Amniotic stem cell (primary cell): ENCODE measurements at regions not wholly inside any gene's neighbourhood (a gene's known extent, or its start where the extent isn't known, plus 50 kb on each side); places are given as distances from the start of the nearest gene placed in this dataset.
"Not testable (repeated sequence)": the region's sequence is repeated elsewhere in the genome, so short reads cannot be mapped to it uniquely, and the experiment has no call there.

Experiments used
- DNase-seq: peaks from one replicate; lab custom pipeline; 2025; lab: John Stamatoyannopoulos, UW

GRCh38 chr14:84894254-84894653, 635.7 kb upstream of the FLRT2 start:
- DNase-seq: no peak

GRCh38 chr14:84922370-84922769, 607.6 kb upstream of the FLRT2 start:
- DNase-seq: no peak

- DNase-seq: no peak
These were observed 603.3 kb upstream of the FLRT2 start for GRCh38 chr14:84926656-84927055.

DNA sequence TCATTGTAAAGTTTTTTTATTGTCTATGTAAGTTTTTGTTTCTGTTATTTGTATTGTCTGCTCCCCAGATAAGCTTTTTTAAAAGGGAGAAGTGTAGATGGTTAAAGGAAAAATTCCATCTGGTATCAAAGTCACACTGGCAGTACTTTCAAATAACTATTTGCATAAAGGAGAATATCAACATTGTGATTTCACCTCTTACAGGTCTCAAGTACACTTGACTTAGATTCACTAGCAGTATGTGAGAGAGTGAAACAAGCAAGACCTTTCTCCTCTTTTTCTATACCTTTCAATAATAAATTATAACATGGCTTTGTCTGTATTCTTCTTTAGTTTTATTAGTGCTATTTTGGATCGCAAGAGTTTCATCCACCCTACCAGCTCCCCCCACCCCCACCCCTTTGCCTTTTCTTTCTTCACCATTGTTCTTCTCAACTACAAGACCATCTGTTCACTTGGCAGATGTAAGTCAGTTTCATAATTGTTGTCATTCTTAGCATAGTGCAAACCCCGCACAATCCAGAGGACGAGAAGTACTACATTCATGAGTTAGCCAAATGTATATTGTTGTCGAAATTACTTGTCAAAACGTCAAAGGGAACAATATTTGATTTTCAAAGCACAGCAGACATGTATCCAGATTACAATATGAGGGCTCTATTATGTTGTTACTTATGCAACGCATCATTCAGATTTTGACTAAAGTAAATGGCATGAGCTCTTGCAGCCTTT, 602.7 kb upstream of the FLRT2 start:
- no peak for DNase-seq

DNA sequence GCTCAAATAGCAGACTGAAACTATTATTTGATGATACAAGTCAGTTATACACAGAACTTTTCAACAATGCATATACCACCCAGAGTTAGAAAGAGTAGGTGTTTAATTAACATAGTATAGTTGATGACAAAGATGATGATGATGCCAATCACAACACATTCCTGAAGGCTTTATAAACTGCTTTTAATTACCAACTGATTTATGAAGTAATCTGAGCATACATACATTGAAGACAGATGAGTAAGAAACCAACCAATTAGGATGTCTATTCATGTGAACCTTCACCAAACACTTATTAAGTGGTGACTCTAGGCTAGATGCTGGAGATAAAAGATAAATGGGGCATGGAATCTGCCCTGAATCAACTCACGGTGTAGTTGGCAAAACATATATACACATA, 600.9 kb upstream of the FLRT2 start:
- DNase-seq: no peak

DNA sequence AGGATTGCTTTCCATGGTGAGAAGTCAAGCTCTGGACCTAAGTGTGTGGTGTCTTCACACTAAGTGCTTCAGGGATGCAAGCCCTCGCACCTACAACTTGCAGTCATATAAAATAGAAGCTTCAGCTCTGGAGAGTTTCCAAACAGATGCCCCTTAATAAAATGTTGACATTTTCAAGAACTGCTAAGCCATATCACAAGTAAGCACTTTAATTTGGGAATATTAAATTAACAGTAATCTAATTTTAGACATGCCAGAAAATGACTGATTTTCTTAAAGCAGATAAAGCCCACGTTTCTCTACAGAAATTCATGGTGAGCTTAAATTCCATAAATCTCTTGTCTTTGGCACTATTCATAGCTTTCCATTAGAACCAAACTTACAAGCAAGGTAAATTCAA, 600.1 kb upstream of the FLRT2 start:
- DNase-seq: no peak

- no peak for DNase-seq
These were observed 592.9 kb upstream of the FLRT2 start for GRCh38 chr14:84937016-84937415.

GRCh38 chr14:84937449-84937848, 592.5 kb upstream of the FLRT2 start:
- no peak for DNase-seq

- not testable (repeated sequence) for DNase-seq
These were observed 585.0 kb upstream of the FLRT2 start for GRCh38 chr14:84944901-84945300.

DNA sequence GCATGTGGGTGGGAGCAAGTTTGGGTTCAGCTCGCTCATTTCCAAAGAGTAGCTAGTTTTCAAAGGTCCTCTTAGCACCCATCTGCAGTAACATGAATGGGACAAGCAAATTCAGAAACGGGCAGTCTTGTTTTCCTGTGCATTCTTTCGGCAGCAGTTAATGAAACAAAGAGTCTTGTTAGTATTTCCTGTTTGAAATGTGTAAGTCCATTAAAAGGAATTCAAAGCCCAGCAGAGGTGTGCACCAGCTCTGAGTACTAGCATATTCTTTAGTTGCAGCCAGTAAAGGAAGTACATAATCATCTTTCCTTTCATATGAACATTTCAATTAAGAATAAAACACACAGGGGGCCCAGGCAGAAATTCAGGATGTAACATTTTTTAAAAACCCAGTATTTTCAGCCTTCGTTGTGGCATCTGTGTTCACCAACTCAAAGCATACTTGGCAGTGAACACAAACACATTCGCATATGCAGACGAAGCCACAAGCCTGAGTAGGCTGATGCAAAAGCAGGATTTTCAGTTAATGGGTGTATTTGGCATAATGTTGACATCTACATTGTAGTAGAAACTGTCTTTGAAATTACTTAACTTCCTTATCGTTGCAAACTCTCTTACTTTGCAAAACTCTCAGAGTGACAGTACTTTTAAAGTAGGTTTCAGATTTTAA, 570.0 kb upstream of the FLRT2 start:
- DNase-seq: no peak

DNA sequence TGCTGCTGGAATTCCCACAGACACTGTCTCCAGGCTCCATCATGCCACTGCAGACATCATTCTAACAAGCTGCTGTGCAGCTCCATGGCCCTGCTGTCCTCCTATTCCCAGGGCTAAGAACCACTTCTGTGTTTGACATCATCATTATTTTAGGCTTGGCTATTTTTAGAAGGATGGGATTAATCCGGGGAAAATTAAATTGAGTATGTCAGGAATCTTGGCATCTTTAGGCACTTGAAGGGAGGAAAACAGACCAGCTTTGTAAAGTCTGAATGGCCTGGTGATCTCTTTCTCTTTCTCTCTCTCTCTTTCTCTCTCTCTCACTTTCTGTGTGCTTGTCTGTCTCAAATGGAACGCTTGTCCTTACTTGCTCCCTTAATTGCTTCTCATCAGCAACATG, 568.3 kb upstream of the FLRT2 start:
- DNase-seq: no peak

DNA sequence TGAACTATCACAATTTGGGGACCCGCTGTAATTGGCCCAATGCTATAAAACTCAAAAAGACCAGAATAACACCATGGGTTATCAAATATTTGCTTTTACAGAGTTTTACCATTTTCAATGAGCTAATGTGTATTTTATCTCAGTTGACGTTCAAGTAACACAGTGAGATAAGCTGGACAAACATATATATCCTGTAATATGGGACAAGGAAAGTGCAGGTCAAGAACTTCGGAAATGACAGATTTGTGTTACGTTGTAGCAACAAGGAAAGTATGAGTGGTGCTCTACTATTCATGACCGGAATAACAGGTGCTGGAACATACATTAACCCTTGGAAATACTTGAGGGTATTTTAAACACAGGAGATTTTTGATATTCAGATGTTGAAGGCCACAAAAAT, 566.4 kb upstream of the FLRT2 start:
- no peak for DNase-seq

DNA sequence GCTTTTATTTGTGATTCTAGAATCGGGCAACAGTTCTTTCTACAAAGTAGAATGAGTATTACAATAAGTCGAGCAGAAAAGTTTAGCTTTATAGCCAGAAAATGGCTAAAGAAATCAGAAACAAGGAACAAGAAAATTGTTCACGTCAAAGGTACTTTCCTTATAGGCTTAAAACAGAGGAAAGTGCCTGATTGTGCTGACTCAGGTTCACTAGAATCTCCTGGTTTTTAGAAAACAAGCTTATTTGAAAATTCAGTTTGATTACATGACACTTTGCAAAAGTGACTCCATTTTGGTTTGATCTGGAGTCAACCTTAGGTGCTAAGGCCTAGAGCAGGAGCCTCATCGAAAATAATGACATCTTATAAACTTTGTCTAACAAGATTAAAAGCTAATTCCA, 564.7 kb upstream of the FLRT2 start:
- no peak for DNase-seq

DNA sequence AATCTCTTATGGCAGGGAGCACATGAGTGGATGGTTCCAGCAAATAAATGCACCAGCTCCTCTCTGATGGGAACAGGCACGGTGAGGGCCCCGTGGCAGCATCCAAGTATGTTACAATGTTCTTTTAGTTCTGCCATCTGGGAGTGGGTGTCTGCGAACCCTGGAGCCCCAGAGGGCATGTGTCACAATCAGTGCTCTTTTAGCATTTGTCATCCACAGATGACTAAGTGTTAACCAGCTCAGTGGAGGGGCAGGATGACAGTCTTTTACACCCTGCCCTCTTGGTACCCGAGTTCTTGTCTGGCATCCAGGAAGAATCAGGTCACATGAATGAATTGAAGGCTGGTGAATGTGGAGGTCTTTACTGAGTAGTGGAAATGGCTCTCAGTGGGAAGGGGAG, 560.4 kb upstream of the FLRT2 start:
- DNase-seq: no peak

GRCh38 chr14:84975241-84975902, 554.6 kb upstream of the FLRT2 start:
- DNase-seq: no peak

- DNase-seq: no peak
These were observed 553.1 kb upstream of the FLRT2 start for GRCh38 chr14:84976805-84977204.

- no peak for DNase-seq
These were observed 542.9 kb upstream of the FLRT2 start for GRCh38 chr14:84987042-84987441.

- DNase-seq: no peak
These were observed 541.6 kb upstream of the FLRT2 start for GRCh38 chr14:84988357-84988756.

GRCh38 chr14:84991021-84991420, 538.9 kb upstream of the FLRT2 start:
- no peak for DNase-seq

DNA sequence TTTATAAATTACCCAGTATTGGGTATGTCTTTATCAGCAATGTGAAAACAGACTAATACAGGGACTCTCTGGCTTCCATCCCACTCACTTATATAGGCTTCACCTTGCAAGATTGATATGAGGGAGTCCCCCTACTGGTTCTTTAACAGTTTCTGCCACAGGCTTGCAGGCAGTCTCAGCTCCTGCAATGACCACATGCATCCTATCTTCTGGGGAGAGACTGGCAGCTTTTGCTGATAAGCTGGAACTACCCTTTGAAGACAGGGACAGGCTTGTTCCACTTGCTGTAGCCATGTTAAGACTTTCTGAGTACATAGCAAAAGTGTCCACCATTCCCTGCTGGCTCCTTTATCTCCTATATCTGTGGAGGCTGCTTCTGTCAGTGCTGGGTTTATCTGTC, 531.7 kb upstream of the FLRT2 start:
- DNase-seq: no peak

GRCh38 chr14:85002846-85003245, 527.1 kb upstream of the FLRT2 start:
- DNase-seq: no peak

DNA sequence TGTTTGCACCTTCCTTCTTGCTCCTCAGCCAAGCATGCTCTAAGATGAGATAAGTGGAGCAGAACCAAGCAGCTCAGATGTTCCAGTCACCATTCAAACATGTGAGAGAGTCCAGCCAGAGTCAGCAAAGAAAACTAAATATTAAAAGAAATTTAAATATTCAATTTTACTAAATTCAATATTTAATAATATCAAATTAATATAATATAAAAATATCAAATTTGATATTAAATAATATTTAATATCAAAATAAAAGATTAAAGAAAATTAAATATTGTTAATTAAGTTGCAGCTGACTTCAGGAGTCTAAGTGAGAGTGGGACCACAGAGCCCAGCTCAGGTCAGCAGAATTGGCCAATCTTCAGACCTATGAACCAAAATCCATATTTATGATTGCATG, 526.1 kb upstream of the FLRT2 start:
- DNase-seq: no peak

DNA sequence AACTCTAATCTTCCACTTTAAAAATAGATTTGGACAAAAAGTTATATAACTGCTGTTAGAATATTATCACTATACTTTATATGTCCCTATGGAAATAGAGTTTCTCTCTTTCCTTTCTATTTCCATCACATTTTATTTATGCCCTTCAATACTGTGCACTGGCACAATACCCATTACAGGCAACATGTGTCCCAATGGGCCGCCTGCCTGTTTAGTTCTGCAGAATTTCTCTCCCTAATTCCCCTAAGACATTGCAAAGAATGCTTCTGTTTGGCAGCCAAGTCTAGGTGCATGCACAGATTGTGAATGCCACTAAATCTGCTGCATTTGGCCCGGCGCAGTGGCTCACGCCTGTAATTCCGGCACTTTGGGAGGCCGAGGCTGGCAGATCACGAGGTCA, 520.4 kb upstream of the FLRT2 start:
- no peak for DNase-seq
